Prostate gland (tissue), 2 donors: ENCODE measurements at regions not wholly inside any gene's neighbourhood (a gene's known extent, or its start where the extent isn't known, plus 50 kb on each side); places are given as distances from the start of the nearest gene placed in this dataset.

ENCODE experiments used
- POLR2A ChIP-seq: fragments of 450-650 bp; IDR thresholded peaks from one replicate; pipeline ENCODE4 v1.6.1; 2016; ENCODE audit warnings: antibody characterized with exemption, mild to moderate bottlenecking
- POLR2AphosphoS5 ChIP-seq: sonication (generic); formaldehyde crosslinking; IDR thresholded peaks from one replicate; pipeline ENCODE4 v1.6.1; 2017; ENCODE audit warnings: antibody characterized with exemption
- TF ChIP-seq, protein P1 (sequence below), 4 experiments: fragments of 200-600 bp in 2 of 4; fragments of 450-650 bp in 2 of 4; sonication (generic) in 2 of 4; IDR thresholded peaks; 1 replicate in 3 of 4; 2 replicates in 1 of 4; pipeline ENCODE4 v1.5.1; 2016 to 2019; ENCODE audit warnings: antibody characterized with exemption in 4 of 4, mild to moderate bottlenecking in 2 of 4, moderate library complexity in 2 of 4

GRCh38 chr2:14565666-14566065, 66.9 kb upstream of the LRATD1 start:
- TF ChIP-seq, protein P1, sequence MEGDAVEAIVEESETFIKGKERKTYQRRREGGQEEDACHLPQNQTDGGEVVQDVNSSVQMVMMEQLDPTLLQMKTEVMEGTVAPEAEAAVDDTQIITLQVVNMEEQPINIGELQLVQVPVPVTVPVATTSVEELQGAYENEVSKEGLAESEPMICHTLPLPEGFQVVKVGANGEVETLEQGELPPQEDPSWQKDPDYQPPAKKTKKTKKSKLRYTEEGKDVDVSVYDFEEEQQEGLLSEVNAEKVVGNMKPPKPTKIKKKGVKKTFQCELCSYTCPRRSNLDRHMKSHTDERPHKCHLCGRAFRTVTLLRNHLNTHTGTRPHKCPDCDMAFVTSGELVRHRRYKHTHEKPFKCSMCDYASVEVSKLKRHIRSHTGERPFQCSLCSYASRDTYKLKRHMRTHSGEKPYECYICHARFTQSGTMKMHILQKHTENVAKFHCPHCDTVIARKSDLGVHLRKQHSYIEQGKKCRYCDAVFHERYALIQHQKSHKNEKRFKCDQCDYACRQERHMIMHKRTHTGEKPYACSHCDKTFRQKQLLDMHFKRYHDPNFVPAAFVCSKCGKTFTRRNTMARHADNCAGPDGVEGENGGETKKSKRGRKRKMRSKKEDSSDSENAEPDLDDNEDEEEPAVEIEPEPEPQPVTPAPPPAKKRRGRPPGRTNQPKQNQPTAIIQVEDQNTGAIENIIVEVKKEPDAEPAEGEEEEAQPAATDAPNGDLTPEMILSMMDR (IDR thresholded peaks at IDR 0.05) = no peak
- no peak for TF ChIP-seq POLR2AphosphoS5
- TF ChIP-seq POLR2A = no peak
